GM19395 (cell line): ENCODE measurements at regions not wholly inside any gene's neighbourhood (a gene's known extent, or its start where the extent isn't known, plus 50 kb on each side); places are given as distances from the start of the nearest gene placed in this dataset.

Source experiments
- ATAC-seq: cut with Tn5 transposase; IDR thresholded peaks from one replicate; pipeline ENCODE4 v1.9.1; 2021; ENCODE audit warnings: mild to moderate bottlenecking, moderate library complexity; ENCODE audit not compliant: unreplicated experiment

- ATAC-seq: no peak
Observed at GRCh38 chr5:5062525-5063302, 77.4 kb upstream of the ADAMTS16 start.

- ATAC-seq: peak; percentile 66
Observed at GRCh38 chr5:5063533-5063953, 76.6 kb upstream of the ADAMTS16 start.

GRCh38 chr5:5065472-5065871, 74.7 kb upstream of the ADAMTS16 start:
- ATAC-seq: no peak

GRCh38 chr5:5066276-5067186, 73.6 kb upstream of the ADAMTS16 start:
- no peak for ATAC-seq

GRCh38 chr5:5069851-5070250, 70.3 kb upstream of the ADAMTS16 start:
- ATAC-seq: no peak

GRCh38 chr5:5071554-5071953, 68.6 kb upstream of the ADAMTS16 start:
- ATAC-seq: no peak

GRCh38 chr5:5077236-5077635, 62.9 kb upstream of the ADAMTS16 start:
- no peak for ATAC-seq

GRCh38 chr5:5078009-5078897, 61.9 kb upstream of the ADAMTS16 start:
- ATAC-seq: no peak

- no peak for ATAC-seq
Observed at GRCh38 chr5:5079876-5080275, 60.3 kb upstream of the ADAMTS16 start.

- ATAC-seq: no peak
Observed at GRCh38 chr5:5080790-5081189, 59.3 kb upstream of the ADAMTS16 start.

- ATAC-seq: no peak
Observed at GRCh38 chr5:5085381-5085780, 54.7 kb upstream of the ADAMTS16 start.

GRCh38 chr5:5089895-5090649, 50.1 kb upstream of the ADAMTS16 start:
- no peak for ATAC-seq
